ENCODE measurements at regions not wholly inside any gene's neighbourhood (a gene's known extent, or its start where the extent isn't known, plus 50 kb on each side); places are given as distances from the start of the nearest gene placed in this dataset.

GRCh38 chr2:62398356-62398755, 107.6 kb downstream of the TMEM17 start:
- TF ChIP-seq POLR2A (IDR thresholded peaks at IDR 0.05): no peak
- TF ChIP-seq, protein P1, sequence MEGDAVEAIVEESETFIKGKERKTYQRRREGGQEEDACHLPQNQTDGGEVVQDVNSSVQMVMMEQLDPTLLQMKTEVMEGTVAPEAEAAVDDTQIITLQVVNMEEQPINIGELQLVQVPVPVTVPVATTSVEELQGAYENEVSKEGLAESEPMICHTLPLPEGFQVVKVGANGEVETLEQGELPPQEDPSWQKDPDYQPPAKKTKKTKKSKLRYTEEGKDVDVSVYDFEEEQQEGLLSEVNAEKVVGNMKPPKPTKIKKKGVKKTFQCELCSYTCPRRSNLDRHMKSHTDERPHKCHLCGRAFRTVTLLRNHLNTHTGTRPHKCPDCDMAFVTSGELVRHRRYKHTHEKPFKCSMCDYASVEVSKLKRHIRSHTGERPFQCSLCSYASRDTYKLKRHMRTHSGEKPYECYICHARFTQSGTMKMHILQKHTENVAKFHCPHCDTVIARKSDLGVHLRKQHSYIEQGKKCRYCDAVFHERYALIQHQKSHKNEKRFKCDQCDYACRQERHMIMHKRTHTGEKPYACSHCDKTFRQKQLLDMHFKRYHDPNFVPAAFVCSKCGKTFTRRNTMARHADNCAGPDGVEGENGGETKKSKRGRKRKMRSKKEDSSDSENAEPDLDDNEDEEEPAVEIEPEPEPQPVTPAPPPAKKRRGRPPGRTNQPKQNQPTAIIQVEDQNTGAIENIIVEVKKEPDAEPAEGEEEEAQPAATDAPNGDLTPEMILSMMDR (IDR thresholded peaks at IDR 0.05): no peak
